GM19025 (cell line): ENCODE measurements at regions not wholly inside any gene's neighbourhood (a gene's known extent, or its start where the extent isn't known, plus 50 kb on each side); places are given as distances from the start of the nearest gene placed in this dataset.

Experiments used
- ATAC-seq: cut with Tn5 transposase; IDR thresholded peaks from one replicate; pipeline ENCODE4 v1.9.1; 2021; ENCODE audit warnings: mild to moderate bottlenecking, low read depth, moderate library complexity; ENCODE audit not compliant: unreplicated experiment

GRCh38 chr12:114986178-114986714 is 302.3 kb upstream of the TBX3 start:
- no peak for ATAC-seq

- ATAC-seq: no peak
Observed at GRCh38 chr12:114984634-114985061, 300.7 kb upstream of the TBX3 start.

GRCh38 chr12:114982760-114983159 is 298.8 kb upstream of the TBX3 start:
- ATAC-seq: no peak

GRCh38 chr12:114981036-114981435 is 297.1 kb upstream of the TBX3 start:
- no peak for ATAC-seq

GRCh38 chr12:114976959-114977358 is 293.0 kb upstream of the TBX3 start:
- no peak for ATAC-seq

GRCh38 chr12:114976372-114976771 is 292.4 kb upstream of the TBX3 start:
- ATAC-seq: no peak

GRCh38 chr12:114975640-114976310 is 291.8 kb upstream of the TBX3 start:
- ATAC-seq: no peak

- no peak for ATAC-seq
Observed at GRCh38 chr12:114974826-114975639, 291.1 kb upstream of the TBX3 start.

- ATAC-seq: no peak
Observed at GRCh38 chr12:114974333-114974732, 290.4 kb upstream of the TBX3 start.

GRCh38 chr12:114968727-114969126 is 284.8 kb upstream of the TBX3 start:
- ATAC-seq: no peak

GRCh38 chr12:114967151-114967550 is 283.2 kb upstream of the TBX3 start:
- ATAC-seq: no peak

GRCh38 chr12:114964841-114965240 is 280.9 kb upstream of the TBX3 start:
- no peak for ATAC-seq

- ATAC-seq: no peak
Observed at GRCh38 chr12:114963846-114964245, 279.9 kb upstream of the TBX3 start.

GRCh38 chr12:114961491-114961890 is 277.5 kb upstream of the TBX3 start:
- ATAC-seq: no peak

GRCh38 chr12:114958538-114958937 is 274.6 kb upstream of the TBX3 start:
- no peak for ATAC-seq

- no peak for ATAC-seq
Observed at GRCh38 chr12:114957225-114957624, 273.2 kb upstream of the TBX3 start.

- ATAC-seq: no peak
Observed at GRCh38 chr12:114955414-114956014, 271.5 kb upstream of the TBX3 start.

GRCh38 chr12:114954511-114955055 is 270.6 kb upstream of the TBX3 start:
- ATAC-seq: no peak

GRCh38 chr12:114952573-114953271 is 268.7 kb upstream of the TBX3 start:
- ATAC-seq: no peak

GRCh38 chr12:114949058-114949820 is 265.3 kb upstream of the TBX3 start:
- ATAC-seq: no peak
